ENCODE measurements at regions not wholly inside any gene's neighbourhood (a gene's known extent, or its start where the extent isn't known, plus 50 kb on each side); places are given as distances from the start of the nearest gene placed in this dataset.

DNA sequence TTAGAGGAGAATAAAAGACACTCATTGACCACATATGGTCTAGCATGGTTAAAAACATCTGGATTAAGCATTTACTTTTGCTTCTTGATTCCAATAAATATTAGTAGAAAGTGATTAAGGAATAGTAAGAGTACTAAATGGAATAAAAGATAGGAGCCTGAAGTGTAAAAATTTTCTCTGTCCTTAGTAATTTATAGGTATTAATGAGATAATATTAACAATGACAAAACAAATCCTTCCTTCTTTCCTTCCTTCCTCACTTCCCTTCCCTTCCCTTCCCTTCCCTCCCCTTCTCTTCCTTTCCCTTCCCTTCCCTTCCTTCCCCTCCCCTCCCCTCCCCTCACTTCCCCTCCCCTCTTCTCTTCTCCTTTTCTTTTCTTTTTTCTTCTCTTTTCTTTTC lies 797.5 kb upstream of the NRXN1 start:
- TF ChIP-seq, protein P1, sequence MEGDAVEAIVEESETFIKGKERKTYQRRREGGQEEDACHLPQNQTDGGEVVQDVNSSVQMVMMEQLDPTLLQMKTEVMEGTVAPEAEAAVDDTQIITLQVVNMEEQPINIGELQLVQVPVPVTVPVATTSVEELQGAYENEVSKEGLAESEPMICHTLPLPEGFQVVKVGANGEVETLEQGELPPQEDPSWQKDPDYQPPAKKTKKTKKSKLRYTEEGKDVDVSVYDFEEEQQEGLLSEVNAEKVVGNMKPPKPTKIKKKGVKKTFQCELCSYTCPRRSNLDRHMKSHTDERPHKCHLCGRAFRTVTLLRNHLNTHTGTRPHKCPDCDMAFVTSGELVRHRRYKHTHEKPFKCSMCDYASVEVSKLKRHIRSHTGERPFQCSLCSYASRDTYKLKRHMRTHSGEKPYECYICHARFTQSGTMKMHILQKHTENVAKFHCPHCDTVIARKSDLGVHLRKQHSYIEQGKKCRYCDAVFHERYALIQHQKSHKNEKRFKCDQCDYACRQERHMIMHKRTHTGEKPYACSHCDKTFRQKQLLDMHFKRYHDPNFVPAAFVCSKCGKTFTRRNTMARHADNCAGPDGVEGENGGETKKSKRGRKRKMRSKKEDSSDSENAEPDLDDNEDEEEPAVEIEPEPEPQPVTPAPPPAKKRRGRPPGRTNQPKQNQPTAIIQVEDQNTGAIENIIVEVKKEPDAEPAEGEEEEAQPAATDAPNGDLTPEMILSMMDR (IDR thresholded peaks at IDR 0.05; ENCODE audit: low read depth, low read length, poor library complexity, severe bottlenecking) = no peak
- no peak for TF ChIP-seq EZH2phosphoT487 (IDR thresholded peaks at IDR 0.05; ENCODE audit: borderline replicate concordance, low read length)

Data from DOHH2 (cell line).